ENCODE measurements at regions not wholly inside any gene's neighbourhood (a gene's known extent, or its start where the extent isn't known, plus 50 kb on each side); places are given as distances from the start of the nearest gene placed in this dataset.

DNA sequence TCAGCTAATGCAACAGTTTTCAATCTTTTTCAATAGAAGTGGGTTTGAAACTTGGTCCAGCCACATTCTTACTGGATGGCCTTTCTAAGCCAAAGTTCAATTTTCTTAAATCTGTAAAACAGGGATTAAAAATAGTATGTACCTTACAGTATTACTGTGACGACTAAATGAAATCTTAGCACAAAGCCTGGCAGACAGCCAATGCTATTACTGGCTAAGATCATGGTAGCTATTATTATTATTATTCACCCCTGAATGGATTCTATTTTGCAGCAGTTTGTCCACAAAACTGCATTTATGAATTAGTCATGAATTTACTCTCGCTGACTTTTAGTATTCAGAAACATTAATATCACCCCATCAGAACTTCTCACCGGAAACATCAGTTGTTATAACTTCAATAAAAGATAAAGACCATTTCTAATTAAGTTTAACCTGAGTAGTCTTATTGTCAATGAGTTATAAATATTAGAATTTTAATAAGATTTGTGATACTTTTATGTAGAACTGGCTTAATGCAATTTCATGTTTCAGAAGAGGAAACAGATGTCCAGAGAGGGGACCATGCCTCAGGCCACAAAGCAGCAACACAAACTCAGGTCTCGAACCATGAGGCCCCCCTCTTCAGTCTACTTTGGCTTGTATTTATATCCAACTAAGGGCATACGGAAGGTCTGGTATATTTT is 468.2 kb downstream of the ARHGEF28 start:
- DNase-seq (ENCODE audit: extremely low read depth, low read depth) = no peak
- TF ChIP-seq, protein P1, sequence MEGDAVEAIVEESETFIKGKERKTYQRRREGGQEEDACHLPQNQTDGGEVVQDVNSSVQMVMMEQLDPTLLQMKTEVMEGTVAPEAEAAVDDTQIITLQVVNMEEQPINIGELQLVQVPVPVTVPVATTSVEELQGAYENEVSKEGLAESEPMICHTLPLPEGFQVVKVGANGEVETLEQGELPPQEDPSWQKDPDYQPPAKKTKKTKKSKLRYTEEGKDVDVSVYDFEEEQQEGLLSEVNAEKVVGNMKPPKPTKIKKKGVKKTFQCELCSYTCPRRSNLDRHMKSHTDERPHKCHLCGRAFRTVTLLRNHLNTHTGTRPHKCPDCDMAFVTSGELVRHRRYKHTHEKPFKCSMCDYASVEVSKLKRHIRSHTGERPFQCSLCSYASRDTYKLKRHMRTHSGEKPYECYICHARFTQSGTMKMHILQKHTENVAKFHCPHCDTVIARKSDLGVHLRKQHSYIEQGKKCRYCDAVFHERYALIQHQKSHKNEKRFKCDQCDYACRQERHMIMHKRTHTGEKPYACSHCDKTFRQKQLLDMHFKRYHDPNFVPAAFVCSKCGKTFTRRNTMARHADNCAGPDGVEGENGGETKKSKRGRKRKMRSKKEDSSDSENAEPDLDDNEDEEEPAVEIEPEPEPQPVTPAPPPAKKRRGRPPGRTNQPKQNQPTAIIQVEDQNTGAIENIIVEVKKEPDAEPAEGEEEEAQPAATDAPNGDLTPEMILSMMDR (IDR thresholded peaks at IDR 0.05; ENCODE audit: low read depth, low read length) = no peak

DNA sequence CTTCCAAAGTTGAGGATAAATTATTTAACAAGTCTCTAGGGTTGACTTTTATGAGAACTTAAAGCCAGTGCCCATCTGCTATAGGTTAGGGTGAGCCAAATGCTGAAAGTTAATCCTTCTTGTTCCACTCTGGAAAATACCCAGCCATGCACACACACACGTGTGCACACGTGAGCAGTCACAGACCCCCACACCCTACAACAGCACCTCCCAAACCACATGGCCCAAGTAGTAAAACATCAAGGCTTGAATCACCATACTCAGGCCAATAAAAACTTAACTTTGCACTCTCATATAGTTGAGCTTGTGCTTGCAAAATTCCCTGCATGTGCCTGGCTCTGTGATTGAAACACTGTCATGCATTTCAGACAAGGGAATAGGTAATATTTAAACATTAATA is 467.6 kb downstream of the ARHGEF28 start:
- no peak for DNase-seq (ENCODE audit: extremely low read depth, low read depth)
- TF ChIP-seq, protein P1 (IDR thresholded peaks at IDR 0.05; ENCODE audit: low read depth, low read length) = no peak

DNA sequence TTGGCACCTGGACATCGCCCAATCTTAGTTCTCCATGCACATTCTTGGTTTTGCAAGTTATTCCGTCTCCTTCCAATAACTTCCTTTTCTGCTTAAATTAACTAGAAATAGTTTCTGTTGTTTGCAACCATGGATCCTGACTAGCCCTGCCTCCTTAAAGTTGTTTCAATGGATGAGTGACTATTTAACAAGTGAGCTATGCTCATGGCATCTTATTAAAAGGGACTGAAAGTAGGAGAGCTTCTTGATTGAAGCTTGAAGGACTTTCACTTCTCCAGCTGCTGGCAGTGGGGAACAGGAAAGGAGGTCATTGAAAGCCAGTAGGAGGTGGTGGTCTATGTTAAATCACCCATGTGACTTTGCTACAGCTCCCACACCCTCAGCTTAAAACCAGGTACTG is 466.8 kb downstream of the ARHGEF28 start:
- no peak for DNase-seq (ENCODE audit: extremely low read depth, low read depth)
- TF ChIP-seq, protein P1 (IDR thresholded peaks at IDR 0.05; ENCODE audit: low read depth, low read length) = no peak

DNA sequence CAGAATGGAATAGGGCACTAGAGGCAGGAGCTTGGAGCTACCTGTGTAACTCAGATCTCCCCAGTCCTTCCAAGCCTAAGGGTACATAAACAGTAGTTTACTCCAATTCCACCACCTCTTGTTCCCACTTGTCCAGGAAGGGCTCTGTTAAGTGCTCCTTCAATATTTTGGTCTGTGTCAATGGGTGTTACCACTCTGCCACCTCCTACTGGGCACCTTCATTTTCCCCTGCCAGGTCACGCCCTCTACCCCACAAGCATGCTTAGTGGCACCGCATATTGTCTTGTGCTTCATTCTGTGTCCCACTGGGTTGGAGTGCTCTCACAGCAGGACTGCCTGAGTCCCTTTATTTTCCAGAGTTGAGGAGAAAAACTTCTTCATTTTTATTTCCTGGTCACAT is 459.8 kb downstream of the ARHGEF28 start:
- no peak for DNase-seq (ENCODE audit: extremely low read depth, low read depth)
- TF ChIP-seq, protein P1 (IDR thresholded peaks at IDR 0.05; ENCODE audit: low read depth, low read length) = no peak

DNA sequence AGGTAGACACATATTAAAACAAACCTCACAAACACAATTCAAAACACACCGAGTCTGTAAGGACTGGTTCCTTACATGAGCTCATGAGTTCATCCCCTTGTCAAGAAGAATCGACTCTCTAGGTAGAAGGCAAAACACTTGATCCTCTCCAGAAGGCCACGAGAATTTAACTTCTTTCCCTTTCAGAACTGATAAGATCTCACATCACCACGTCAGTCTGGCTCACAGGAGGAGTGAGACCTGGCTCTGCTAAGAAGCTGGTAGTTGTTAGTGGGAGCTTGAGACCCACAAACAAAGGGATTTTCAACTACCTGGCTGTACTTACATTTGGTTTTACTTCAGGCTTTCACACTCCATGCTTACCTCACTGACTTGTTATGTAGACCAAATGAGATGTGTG is 459.2 kb downstream of the ARHGEF28 start:
- DNase-seq (ENCODE audit: extremely low read depth, low read depth) = no peak
- TF ChIP-seq, protein P1 (IDR thresholded peaks at IDR 0.05; ENCODE audit: low read depth, low read length) = no peak

DNA sequence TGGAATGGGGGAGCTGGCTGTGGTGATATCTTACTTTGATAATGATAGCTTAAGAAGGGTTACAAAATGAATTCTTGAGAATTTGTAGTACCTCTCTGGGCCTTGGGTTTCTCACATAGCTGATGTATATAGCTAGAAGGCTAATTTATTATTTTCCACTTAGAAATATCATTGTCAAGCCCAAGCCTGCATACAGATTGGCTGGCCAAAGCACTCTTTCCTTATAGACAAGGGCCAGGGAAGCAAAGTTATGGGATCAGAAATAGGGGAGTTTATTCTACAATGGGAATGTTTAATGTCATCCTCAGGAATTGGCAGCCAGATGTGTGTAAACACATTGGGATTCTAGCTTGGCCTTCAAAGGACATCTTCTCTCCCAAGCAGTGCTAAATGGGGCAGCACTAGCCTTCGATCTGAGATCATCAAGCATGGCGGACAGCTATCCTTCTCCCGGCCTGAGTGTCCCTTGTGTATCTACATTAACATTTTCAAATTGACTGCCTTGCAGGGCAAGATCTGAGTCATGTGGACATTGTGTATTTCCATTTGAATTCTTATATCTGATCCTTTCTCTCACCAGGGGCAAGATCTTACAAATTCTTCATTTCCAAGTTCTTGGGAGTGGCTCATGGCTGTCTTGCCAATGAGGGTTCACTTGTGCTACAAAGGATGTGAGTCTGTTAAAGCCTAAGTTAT is 457.2 kb downstream of the ARHGEF28 start:
- TF ChIP-seq, protein P1 (IDR thresholded peaks at IDR 0.05; ENCODE audit: low read depth, low read length) = no peak
- DNase-seq (ENCODE audit: extremely low read depth, low read depth) = no peak

DNA sequence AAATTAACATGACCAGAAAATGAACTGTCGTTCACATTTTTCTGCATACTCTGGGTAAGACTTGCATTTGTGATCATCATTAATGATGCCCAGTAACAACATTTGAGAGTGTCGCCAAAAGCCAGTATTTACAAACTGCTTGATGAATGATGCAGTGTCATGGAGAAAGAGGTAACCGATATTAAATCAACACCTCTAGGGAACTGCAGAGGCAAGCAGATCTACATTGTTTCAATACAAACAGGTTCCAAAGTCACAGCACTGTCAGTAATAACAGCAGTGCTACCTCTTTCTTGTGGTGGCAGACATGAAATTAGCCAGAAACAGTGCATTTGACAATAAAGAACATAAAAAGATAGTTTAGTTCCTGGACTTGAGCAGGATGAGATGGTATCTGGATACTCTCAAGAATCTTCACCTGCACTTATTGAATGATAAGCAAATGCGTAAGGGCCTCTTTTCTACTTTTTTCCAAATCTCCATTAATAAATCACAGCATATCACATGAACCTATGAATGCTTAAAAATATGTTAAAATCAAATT is 456.6 kb downstream of the ARHGEF28 start:
- TF ChIP-seq, protein P1 (IDR thresholded peaks at IDR 0.05; ENCODE audit: low read depth, low read length) = no peak
- no peak for DNase-seq (ENCODE audit: extremely low read depth, low read depth)

Data from AG09319 (cell line).